HFFc6 (cell line): ENCODE measurements at regions not wholly inside any gene's neighbourhood (a gene's known extent, or its start where the extent isn't known, plus 50 kb on each side); places are given as distances from the start of the nearest gene placed in this dataset.

Experiments used
- DNase-seq: peaks from one replicate; pipeline ENCODE4 v3.0.0-alpha.2; 2018
- H3K27ac Mint-ChIP-seq: 2 replicates; pipeline ENCODE4 v1.8.0; 2020; ENCODE audit warnings: mild to moderate bottlenecking, mixed read lengths
- H3K27me3 Mint-ChIP-seq: 2 replicates; pipeline ENCODE4 v1.8.0; 2021; ENCODE audit warnings: mild to moderate bottlenecking, moderate library complexity, mixed read lengths; ENCODE audit not compliant: insufficient read depth
- H3K36me3 Mint-ChIP-seq: 2 replicates; pipeline ENCODE4 v1.8.0; 2021; ENCODE audit warnings: low read depth, mixed read lengths
- H3K4me1 Mint-ChIP-seq: 2 replicates; pipeline ENCODE4 v1.8.0; 2020; ENCODE audit warnings: low read depth, mixed read lengths
- H3K4me3 Mint-ChIP-seq: 2 replicates; pipeline ENCODE4 v1.8.0; 2020; ENCODE audit warnings: mild to moderate bottlenecking, moderate library complexity, mixed read lengths
- H3K9me3 Mint-ChIP-seq: 2 replicates; pipeline ENCODE4 v1.8.0; 2020; ENCODE audit warnings: mild to moderate bottlenecking, mixed read lengths
- TF ChIP-seq, protein P1 (sequence below): fragments of 200-600 bp; sonication (generic); IDR thresholded peaks from 2 replicates; pipeline ENCODE4 v1.5.0; 2021; ENCODE audit warnings: antibody characterized with exemption, mild to moderate bottlenecking

GRCh38 chr9:95772320-95773052, 103.0 kb upstream of the ERCC6L2 start:
- Mint-ChIP-seq H3K4me3 (no peak overlapping the region; the same call in 1 of the 2 replicates), H3K27me3 (peaks cover 20% of the 10 kb centered on the region), H3K4me1 (no peaks in the 10 kb centered on the region; the same call in 1 of the 2 replicates), H3K9me3 (no peaks in the 10 kb centered on the region), H3K36me3 (no peaks in the 10 kb centered on the region), H3K27ac (no peak overlapping the region)
- TF ChIP-seq, protein P1, sequence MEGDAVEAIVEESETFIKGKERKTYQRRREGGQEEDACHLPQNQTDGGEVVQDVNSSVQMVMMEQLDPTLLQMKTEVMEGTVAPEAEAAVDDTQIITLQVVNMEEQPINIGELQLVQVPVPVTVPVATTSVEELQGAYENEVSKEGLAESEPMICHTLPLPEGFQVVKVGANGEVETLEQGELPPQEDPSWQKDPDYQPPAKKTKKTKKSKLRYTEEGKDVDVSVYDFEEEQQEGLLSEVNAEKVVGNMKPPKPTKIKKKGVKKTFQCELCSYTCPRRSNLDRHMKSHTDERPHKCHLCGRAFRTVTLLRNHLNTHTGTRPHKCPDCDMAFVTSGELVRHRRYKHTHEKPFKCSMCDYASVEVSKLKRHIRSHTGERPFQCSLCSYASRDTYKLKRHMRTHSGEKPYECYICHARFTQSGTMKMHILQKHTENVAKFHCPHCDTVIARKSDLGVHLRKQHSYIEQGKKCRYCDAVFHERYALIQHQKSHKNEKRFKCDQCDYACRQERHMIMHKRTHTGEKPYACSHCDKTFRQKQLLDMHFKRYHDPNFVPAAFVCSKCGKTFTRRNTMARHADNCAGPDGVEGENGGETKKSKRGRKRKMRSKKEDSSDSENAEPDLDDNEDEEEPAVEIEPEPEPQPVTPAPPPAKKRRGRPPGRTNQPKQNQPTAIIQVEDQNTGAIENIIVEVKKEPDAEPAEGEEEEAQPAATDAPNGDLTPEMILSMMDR: no peak
- peak; percentile 45 for DNase-seq

GRCh38 chr9:95771556-95772246, 103.8 kb upstream of the ERCC6L2 start:
- DNase-seq: no peak
- Mint-ChIP-seq H3K4me1 (no peaks in the 10 kb centered on the region; the same call in 1 of the 2 replicates), H3K27me3 (peaks cover 20% of the 10 kb centered on the region), H3K9me3 (no peaks in the 10 kb centered on the region), H3K27ac (no peak overlapping the region), H3K36me3 (no peaks in the 10 kb centered on the region), H3K4me3 (no peak overlapping the region)
- TF ChIP-seq, protein P1: no peak

GRCh38 chr9:95770653-95771131, 104.8 kb upstream of the ERCC6L2 start:
- peaks cover 16% of the 10 kb centered on the region for H3K27me3 Mint-ChIP-seq
- H3K27ac Mint-ChIP-seq: no peak overlapping the region
- no peak for DNase-seq
- H3K4me1 Mint-ChIP-seq: no peaks in the 10 kb centered on the region; the same call in 1 of the 2 replicates
- H3K36me3 Mint-ChIP-seq: no peaks in the 10 kb centered on the region
- H3K4me3 Mint-ChIP-seq: no peak overlapping the region
- TF ChIP-seq, protein P1: no peak
- no peaks in the 10 kb centered on the region for H3K9me3 Mint-ChIP-seq

DNA sequence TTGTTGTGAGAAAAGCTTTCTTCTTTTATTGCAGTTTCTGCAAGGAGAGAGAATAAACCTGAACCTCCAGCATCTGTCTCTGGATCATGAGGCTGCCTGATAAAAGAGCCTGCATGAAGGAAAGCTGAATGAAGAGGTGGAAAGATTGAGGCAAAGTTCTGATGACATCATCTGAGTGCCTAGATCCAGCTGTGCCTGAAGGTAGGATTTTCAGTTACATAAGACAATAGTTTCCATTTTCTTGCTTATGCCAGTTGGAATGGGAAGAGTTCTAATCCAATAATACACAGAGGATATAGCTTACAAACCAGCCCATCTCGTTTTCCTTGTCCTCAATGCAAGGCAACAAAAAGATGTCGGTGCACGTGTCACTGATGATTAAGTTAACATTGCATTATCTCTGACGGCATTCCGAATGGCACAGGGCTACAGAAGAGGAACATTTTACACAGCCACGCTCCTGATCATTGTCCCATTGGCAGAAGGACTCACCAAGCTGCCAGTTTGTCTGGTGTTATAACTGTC, 105.5 kb upstream of the ERCC6L2 start:
- DNase-seq: no peak
- H3K9me3 Mint-ChIP-seq: no peaks in the 10 kb centered on the region
- TF ChIP-seq, protein P1: no peak
- peaks cover 15% of the 10 kb centered on the region for H3K27me3 Mint-ChIP-seq
- no peak overlapping the region for H3K27ac Mint-ChIP-seq
- H3K4me3 Mint-ChIP-seq: no peak overlapping the region
- no peaks in the 10 kb centered on the region; the same call in none of the 2 replicates for H3K4me1 Mint-ChIP-seq
- no peaks in the 10 kb centered on the region for H3K36me3 Mint-ChIP-seq

GRCh38 chr9:95769473-95769872, 106.0 kb upstream of the ERCC6L2 start:
- H3K4me1 Mint-ChIP-seq: no peaks in the 10 kb centered on the region; the same call in none of the 2 replicates
- TF ChIP-seq, protein P1: no peak
- no peak overlapping the region for H3K27ac Mint-ChIP-seq
- no peak overlapping the region for H3K4me3 Mint-ChIP-seq
- DNase-seq: no peak
- peaks cover 13% of the 10 kb centered on the region for H3K27me3 Mint-ChIP-seq
- no peaks in the 10 kb centered on the region for H3K9me3 Mint-ChIP-seq
- no peaks in the 10 kb centered on the region for H3K36me3 Mint-ChIP-seq
